ENCODE measurements at regions not wholly inside any gene's neighbourhood (a gene's known extent, or its start where the extent isn't known, plus 50 kb on each side); places are given as distances from the start of the nearest gene placed in this dataset.

- TF ChIP-seq ZBTB2 (IDR thresholded peaks at IDR 0.05): no peak
- TF ChIP-seq NCOA4 (IDR thresholded peaks at IDR 0.05; ENCODE audit: partially characterized antibody): no peak
- no peak for TF ChIP-seq CTBP1 (IDR thresholded peaks at IDR 0.05; ENCODE audit: borderline replicate concordance)
- no peak for TF ChIP-seq BCOR (IDR thresholded peaks at IDR 0.05)
- TF ChIP-seq STAG1 (CRISPR knock-in tag; IDR thresholded peaks at IDR 0.05; ENCODE audit: borderline replicate concordance): no peak
- no peak for TF ChIP-seq DEAF1 (CRISPR knock-in tag; IDR thresholded peaks at IDR 0.05)
- TF ChIP-seq ARID4B (CRISPR knock-in tag; IDR thresholded peaks at IDR 0.05): no peak
- no peak for TF ChIP-seq AFF4 (CRISPR knock-in tag; IDR thresholded peaks at IDR 0.05)
These were observed 225.8 kb downstream of the RND3 start (continued) for GRCh38 chr2:150261691-150262090.

Data from K562 (cell line).